K562 (cell line): ENCODE measurements at regions not wholly inside any gene's neighbourhood (a gene's known extent, or its start where the extent isn't known, plus 50 kb on each side); places are given as distances from the start of the nearest gene placed in this dataset.

ENCODE experiments used
- CBFA2T3 ChIP-seq: fragments of 450-650 bp; IDR thresholded peaks from 2 replicates; pipeline ENCODE4 v1.6.1; 2017
- DPF2 ChIP-seq: fragments of 450-650 bp; IDR thresholded peaks from 2 replicates; pipeline ENCODE4 v1.6.1; 2016
- GTF2A2 ChIP-seq: IDR thresholded peaks from 2 replicates; pipeline ENCODE4 v1.6.1; 2016; ENCODE audit warnings: mild to moderate bottlenecking, missing genetic modification characterization, missing compliant biosample characterization
- HOXB6 ChIP-seq: fragments of 250-450 bp; sonication (Bioruptor Pico); IDR thresholded peaks from 2 replicates; pipeline ENCODE4 v1.5.1; 2022; ENCODE audit warnings: mild to moderate bottlenecking, borderline replicate concordance
- JUND ChIP-seq, 2 experiments: IDR thresholded peaks; 2 replicates in 1 of 2; 3 replicates in 1 of 2; pipeline ENCODE4 v1.6.1; 2011; ENCODE audit warnings: borderline replicate concordance in 2 of 2, low read depth in 2 of 2, low read length in 2 of 2, improper control_type of control experiment in 1 of 2, missing biosample characterization in 1 of 2, missing genetic modification characterization in 1 of 2, missing genetic modification reagents in 1 of 2
- MAFG ChIP-seq: fragments of 450-650 bp; conservative IDR thresholded peaks from 2 replicates; pipeline ENCODE4 v1.6.1; 2016; ENCODE audit warnings: missing genetic modification characterization, missing compliant biosample characterization
- NCOA1 ChIP-seq: fragments of 450-650 bp; IDR thresholded peaks from 2 replicates; pipeline ENCODE4 v1.6.1; 2016; ENCODE audit warnings: low read depth
- TGIF2 ChIP-seq: sonication (generic); formaldehyde crosslinking; IDR thresholded peaks from 2 replicates; pipeline ENCODE4 v1.8.1; 2022; ENCODE audit warnings: mild to moderate bottlenecking, missing genetic modification reagents, moderate library complexity
- ZKSCAN8 ChIP-seq: fragments of 200-800 bp; sonication (Bioruptor generic); IDR thresholded peaks from 2 replicates; pipeline ENCODE4 v1.6.1; 2016; ENCODE audit warnings: missing genetic modification characterization, missing compliant biosample characterization
- ZNF274 ChIP-seq: IDR thresholded peaks from 2 replicates; pipeline ENCODE4 v1.6.1; 2011; ENCODE audit warnings: low read depth, mild to moderate bottlenecking, low read length, moderate library complexity, borderline replicate concordance
- ZNF445 ChIP-seq: fragments of 250-450 bp; sonication (Bioruptor Pico); IDR thresholded peaks from 2 replicates; pipeline ENCODE4 v1.4.0; 2020; ENCODE audit warnings: low read depth, mild to moderate bottlenecking, moderate library complexity
- ZNF830 ChIP-seq: fragments of 250-450 bp; sonication (Bioruptor Pico); IDR thresholded peaks from 2 replicates; pipeline ENCODE4 v1.5.0; 2021; ENCODE audit warnings: mild to moderate bottlenecking
- TF ChIP-seq, protein P1 (sequence below): fragments of 450-650 bp; IDR thresholded peaks from 2 replicates; pipeline ENCODE4 v1.6.1; 2016; ENCODE audit warnings: mild to moderate bottlenecking, moderate library complexity
- TF ChIP-seq, protein P2 (sequence below): fragments of 250-450 bp; sonication (Bioruptor Pico); IDR thresholded peaks from 2 replicates; pipeline ENCODE4 v1.8.0; 2021; ENCODE audit warnings: moderate library complexity, mild to moderate bottlenecking, inconsistent platforms

DNA sequence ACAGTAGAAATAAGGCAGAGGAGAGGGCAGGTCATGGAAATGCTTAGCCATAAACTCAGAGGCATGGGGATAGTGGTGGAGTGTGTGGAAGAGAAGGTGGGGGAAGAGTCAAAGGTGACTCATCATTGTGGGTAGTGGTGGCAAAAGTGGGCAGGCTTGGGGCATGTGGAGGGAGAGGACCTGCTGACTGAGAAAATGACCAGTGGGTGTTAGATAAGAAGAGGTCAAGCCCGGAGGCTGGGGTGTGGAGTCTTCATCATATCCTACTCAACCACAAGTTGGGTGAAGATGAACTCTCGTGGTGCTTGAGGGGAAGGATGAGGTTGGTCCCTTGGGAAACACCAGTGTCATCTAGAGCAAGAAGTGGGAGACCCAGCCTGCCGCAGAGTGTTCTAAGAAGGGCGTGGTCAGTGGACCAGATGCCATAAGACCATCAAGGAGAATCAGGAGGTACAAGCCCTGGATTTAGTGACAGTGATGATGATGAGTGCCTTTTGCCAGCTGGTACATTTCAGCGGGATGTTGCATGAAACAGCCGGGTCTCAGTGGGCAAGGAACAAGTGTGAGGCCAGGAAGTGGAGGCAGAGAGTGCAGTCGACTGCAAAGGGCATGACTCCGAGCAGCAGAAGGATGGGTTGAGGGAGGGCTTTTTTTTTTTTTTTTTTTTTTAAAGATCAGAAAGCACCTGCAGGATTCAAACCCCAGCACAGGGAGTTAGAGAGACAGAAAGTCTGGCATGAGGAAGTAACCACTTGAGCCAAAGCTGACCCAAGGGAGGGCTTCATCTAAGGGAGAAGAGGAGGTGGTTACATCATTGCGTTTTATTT, 122.6 kb upstream of the SPRED2 start (continued):
- TF ChIP-seq TGIF2 (CRISPR knock-in tag) (no peak), ZNF830 (CRISPR knock-in tag) (no peak), NCOA1 (no peak), ZNF445 (CRISPR knock-in tag) (no peak), MAFG (tag) (no peak), DPF2 (0 out of 2 replicates have a peak, but pooled peaks have one; percentile 26), CBFA2T3 (peak; percentile 51), GTF2A2 (tag) (no peak), HOXB6 (CRISPR knock-in tag) (no peak), ZNF274 (no peak), JUND (IDR thresholded peaks at IDR 0.05; ENCODE audit: borderline replicate concordance, low read depth, low read length) (peak; percentile 49; the same call in 1 of the 2 replicates), JUND (tag; IDR thresholded peaks at IDR 0.05; ENCODE audit: borderline replicate concordance, low read depth, low read length) (no peak; the same call in 2 of the 3 replicates), ZKSCAN8 (no peak)
- TF ChIP-seq, protein P1, sequence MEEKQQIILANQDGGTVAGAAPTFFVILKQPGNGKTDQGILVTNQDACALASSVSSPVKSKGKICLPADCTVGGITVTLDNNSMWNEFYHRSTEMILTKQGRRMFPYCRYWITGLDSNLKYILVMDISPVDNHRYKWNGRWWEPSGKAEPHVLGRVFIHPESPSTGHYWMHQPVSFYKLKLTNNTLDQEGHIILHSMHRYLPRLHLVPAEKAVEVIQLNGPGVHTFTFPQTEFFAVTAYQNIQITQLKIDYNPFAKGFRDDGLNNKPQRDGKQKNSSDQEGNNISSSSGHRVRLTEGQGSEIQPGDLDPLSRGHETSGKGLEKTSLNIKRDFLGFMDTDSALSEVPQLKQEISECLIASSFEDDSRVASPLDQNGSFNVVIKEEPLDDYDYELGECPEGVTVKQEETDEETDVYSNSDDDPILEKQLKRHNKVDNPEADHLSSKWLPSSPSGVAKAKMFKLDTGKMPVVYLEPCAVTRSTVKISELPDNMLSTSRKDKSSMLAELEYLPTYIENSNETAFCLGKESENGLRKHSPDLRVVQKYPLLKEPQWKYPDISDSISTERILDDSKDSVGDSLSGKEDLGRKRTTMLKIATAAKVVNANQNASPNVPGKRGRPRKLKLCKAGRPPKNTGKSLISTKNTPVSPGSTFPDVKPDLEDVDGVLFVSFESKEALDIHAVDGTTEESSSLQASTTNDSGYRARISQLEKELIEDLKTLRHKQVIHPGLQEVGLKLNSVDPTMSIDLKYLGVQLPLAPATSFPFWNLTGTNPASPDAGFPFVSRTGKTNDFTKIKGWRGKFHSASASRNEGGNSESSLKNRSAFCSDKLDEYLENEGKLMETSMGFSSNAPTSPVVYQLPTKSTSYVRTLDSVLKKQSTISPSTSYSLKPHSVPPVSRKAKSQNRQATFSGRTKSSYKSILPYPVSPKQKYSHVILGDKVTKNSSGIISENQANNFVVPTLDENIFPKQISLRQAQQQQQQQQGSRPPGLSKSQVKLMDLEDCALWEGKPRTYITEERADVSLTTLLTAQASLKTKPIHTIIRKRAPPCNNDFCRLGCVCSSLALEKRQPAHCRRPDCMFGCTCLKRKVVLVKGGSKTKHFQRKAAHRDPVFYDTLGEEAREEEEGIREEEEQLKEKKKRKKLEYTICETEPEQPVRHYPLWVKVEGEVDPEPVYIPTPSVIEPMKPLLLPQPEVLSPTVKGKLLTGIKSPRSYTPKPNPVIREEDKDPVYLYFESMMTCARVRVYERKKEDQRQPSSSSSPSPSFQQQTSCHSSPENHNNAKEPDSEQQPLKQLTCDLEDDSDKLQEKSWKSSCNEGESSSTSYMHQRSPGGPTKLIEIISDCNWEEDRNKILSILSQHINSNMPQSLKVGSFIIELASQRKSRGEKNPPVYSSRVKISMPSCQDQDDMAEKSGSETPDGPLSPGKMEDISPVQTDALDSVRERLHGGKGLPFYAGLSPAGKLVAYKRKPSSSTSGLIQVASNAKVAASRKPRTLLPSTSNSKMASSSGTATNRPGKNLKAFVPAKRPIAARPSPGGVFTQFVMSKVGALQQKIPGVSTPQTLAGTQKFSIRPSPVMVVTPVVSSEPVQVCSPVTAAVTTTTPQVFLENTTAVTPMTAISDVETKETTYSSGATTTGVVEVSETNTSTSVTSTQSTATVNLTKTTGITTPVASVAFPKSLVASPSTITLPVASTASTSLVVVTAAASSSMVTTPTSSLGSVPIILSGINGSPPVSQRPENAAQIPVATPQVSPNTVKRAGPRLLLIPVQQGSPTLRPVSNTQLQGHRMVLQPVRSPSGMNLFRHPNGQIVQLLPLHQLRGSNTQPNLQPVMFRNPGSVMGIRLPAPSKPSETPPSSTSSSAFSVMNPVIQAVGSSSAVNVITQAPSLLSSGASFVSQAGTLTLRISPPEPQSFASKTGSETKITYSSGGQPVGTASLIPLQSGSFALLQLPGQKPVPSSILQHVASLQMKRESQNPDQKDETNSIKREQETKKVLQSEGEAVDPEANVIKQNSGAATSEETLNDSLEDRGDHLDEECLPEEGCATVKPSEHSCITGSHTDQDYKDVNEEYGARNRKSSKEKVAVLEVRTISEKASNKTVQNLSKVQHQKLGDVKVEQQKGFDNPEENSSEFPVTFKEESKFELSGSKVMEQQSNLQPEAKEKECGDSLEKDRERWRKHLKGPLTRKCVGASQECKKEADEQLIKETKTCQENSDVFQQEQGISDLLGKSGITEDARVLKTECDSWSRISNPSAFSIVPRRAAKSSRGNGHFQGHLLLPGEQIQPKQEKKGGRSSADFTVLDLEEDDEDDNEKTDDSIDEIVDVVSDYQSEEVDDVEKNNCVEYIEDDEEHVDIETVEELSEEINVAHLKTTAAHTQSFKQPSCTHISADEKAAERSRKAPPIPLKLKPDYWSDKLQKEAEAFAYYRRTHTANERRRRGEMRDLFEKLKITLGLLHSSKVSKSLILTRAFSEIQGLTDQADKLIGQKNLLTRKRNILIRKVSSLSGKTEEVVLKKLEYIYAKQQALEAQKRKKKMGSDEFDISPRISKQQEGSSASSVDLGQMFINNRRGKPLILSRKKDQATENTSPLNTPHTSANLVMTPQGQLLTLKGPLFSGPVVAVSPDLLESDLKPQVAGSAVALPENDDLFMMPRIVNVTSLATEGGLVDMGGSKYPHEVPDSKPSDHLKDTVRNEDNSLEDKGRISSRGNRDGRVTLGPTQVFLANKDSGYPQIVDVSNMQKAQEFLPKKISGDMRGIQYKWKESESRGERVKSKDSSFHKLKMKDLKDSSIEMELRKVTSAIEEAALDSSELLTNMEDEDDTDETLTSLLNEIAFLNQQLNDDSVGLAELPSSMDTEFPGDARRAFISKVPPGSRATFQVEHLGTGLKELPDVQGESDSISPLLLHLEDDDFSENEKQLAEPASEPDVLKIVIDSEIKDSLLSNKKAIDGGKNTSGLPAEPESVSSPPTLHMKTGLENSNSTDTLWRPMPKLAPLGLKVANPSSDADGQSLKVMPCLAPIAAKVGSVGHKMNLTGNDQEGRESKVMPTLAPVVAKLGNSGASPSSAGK = no peak
- TF ChIP-seq, protein P2, sequence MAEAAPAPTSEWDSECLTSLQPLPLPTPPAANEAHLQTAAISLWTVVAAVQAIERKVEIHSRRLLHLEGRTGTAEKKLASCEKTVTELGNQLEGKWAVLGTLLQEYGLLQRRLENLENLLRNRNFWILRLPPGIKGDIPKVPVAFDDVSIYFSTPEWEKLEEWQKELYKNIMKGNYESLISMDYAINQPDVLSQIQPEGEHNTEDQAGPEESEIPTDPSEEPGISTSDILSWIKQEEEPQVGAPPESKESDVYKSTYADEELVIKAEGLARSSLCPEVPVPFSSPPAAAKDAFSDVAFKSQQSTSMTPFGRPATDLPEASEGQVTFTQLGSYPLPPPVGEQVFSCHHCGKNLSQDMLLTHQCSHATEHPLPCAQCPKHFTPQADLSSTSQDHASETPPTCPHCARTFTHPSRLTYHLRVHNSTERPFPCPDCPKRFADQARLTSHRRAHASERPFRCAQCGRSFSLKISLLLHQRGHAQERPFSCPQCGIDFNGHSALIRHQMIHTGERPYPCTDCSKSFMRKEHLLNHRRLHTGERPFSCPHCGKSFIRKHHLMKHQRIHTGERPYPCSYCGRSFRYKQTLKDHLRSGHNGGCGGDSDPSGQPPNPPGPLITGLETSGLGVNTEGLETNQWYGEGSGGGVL = no peak
